ENCODE measurements at regions not wholly inside any gene's neighbourhood (a gene's known extent, or its start where the extent isn't known, plus 50 kb on each side); places are given as distances from the start of the nearest gene placed in this dataset.

- no peaks in the 10 kb centered on the region for H3K36me3 ChIP-seq
- no peak overlapping the region for H3K4me3 ChIP-seq (ENCODE audit: low read depth, low read length)
- H3K4me1 ChIP-seq: no peaks in the 10 kb centered on the region
- TF ChIP-seq, protein P1, sequence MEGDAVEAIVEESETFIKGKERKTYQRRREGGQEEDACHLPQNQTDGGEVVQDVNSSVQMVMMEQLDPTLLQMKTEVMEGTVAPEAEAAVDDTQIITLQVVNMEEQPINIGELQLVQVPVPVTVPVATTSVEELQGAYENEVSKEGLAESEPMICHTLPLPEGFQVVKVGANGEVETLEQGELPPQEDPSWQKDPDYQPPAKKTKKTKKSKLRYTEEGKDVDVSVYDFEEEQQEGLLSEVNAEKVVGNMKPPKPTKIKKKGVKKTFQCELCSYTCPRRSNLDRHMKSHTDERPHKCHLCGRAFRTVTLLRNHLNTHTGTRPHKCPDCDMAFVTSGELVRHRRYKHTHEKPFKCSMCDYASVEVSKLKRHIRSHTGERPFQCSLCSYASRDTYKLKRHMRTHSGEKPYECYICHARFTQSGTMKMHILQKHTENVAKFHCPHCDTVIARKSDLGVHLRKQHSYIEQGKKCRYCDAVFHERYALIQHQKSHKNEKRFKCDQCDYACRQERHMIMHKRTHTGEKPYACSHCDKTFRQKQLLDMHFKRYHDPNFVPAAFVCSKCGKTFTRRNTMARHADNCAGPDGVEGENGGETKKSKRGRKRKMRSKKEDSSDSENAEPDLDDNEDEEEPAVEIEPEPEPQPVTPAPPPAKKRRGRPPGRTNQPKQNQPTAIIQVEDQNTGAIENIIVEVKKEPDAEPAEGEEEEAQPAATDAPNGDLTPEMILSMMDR (IDR thresholded peaks at IDR 0.05; ENCODE audit: low read depth, low read length): no peak
- H3K27me3 ChIP-seq: no peaks in the 10 kb centered on the region
- H3K9me3 ChIP-seq: no peaks in the 10 kb centered on the region; the same call in 1 of the 2 replicates
- no peak for DNase-seq
Observed at GRCh38 chr3:111253733-111254132, 182.1 kb downstream of the NECTIN3 start.

GRCh38 chr3:111260878-111261277, 189.3 kb downstream of the NECTIN3 start:
- no peak for DNase-seq
- H3K27me3 ChIP-seq: no peaks in the 10 kb centered on the region
- TF ChIP-seq, protein P1 (IDR thresholded peaks at IDR 0.05; ENCODE audit: low read depth, low read length): no peak
- no peaks in the 10 kb centered on the region for H3K4me1 ChIP-seq
- no peaks in the 10 kb centered on the region; the same call in 1 of the 2 replicates for H3K9me3 ChIP-seq
- no peak overlapping the region for H3K4me3 ChIP-seq (ENCODE audit: low read depth, low read length)
- no peaks in the 10 kb centered on the region for H3K36me3 ChIP-seq

DNA sequence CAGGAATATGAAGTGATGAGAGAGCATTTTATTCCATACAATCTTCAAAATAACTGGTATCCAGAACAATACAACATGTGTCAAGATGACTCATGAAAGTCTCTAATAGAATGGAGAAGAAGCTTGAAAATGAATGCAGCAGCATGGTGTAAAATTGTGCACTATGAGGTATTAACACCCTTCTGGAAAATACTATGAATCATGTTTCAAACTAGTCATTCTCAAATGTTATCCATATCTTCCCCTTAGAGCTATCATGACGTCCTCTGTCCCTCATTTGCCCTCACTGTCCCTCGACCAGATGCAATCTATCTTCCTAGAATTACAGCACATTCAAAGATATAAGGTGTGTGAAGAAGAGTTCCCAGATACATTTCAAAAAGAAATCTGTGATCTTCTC, 198.2 kb downstream of the NECTIN3 start:
- Histone ChIP-seq H3K4me1 (no peaks in the 10 kb centered on the region), H3K27me3 (no peaks in the 10 kb centered on the region), H3K36me3 (no peaks in the 10 kb centered on the region), H3K4me3 (ENCODE audit: low read depth, low read length) (no peak overlapping the region), H3K9me3 (no peaks in the 10 kb centered on the region)
- DNase-seq: no peak
- TF ChIP-seq, protein P1 (IDR thresholded peaks at IDR 0.05; ENCODE audit: low read depth, low read length): no peak

GRCh38 chr3:111277226-111277625, 205.6 kb downstream of the NECTIN3 start:
- Histone ChIP-seq H3K27me3 (no peaks in the 10 kb centered on the region), H3K4me1 (no peaks in the 10 kb centered on the region), H3K36me3 (no peaks in the 10 kb centered on the region), H3K9me3 (no peaks in the 10 kb centered on the region), H3K4me3 (ENCODE audit: low read depth, low read length) (no peak overlapping the region)
- no peak for DNase-seq
- TF ChIP-seq, protein P1 (IDR thresholded peaks at IDR 0.05; ENCODE audit: low read depth, low read length): no peak

- H3K36me3 ChIP-seq: no peaks in the 10 kb centered on the region
- no peaks in the 10 kb centered on the region for H3K9me3 ChIP-seq
- TF ChIP-seq, protein P1 (IDR thresholded peaks at IDR 0.05; ENCODE audit: low read depth, low read length): no peak
- H3K4me3 ChIP-seq (ENCODE audit: low read depth, low read length): no peak overlapping the region
- DNase-seq: no peak
- H3K4me1 ChIP-seq: no peaks in the 10 kb centered on the region
- H3K27me3 ChIP-seq: no peaks in the 10 kb centered on the region
Observed at GRCh38 chr3:111278959-111279358, 207.3 kb downstream of the NECTIN3 start.

- no peak for DNase-seq
- TF ChIP-seq, protein P1 (IDR thresholded peaks at IDR 0.05; ENCODE audit: low read depth, low read length): no peak
Observed at GRCh38 chr3:111282024-111282423, 210.4 kb downstream of the NECTIN3 start.

More at GRCh38 chr3:111282024-111282423, 210.4 kb downstream of the NECTIN3 start:
- H3K4me3 ChIP-seq (ENCODE audit: low read depth, low read length): no peak overlapping the region
- H3K27me3 ChIP-seq: no peaks in the 10 kb centered on the region
- H3K4me1 ChIP-seq: no peaks in the 10 kb centered on the region
- H3K36me3 ChIP-seq: no peaks in the 10 kb centered on the region
- H3K9me3 ChIP-seq: no peaks in the 10 kb centered on the region
